ENCODE measurements at regions not wholly inside any gene's neighbourhood (a gene's known extent, or its start where the extent isn't known, plus 50 kb on each side); places are given as distances from the start of the nearest gene placed in this dataset.

DNA sequence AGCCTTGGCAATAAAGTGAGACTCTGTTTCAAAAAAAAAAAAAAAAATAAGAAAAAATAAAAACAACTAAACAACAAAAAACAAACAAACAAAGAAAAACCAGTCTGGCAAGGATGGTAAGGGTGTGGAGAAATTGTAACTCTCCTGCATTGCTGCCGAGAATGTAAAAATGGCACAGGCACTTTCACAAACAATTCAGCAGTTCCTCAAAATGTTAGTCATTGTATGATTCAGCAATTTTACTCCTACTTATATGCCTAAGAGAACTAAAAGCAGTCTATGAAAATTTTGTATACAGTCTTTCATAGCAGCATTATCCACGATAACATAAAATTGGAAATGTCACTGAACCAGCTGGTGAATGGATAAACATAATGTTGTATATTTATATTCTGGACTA is 280.4 kb downstream of the CDH9 start:
- H3K4me3 ChIP-seq (ENCODE audit: low read depth, low read length), result no peak overlapping the region
- TF ChIP-seq CTCF (IDR thresholded peaks at IDR 0.05; ENCODE audit: insufficient read depth, low read length, poor library complexity, severe bottlenecking), result no peak
- DNase-seq (ENCODE audit: low read depth), result no peak
- no peaks in the 10 kb centered on the region for H3K36me3 ChIP-seq (ENCODE audit: control insufficient read depth, insufficient read depth, low read length)
- no peaks in the 10 kb centered on the region for H3K27me3 ChIP-seq (ENCODE audit: control insufficient read depth, insufficient read depth, low read length)

GRCh38 chr5:26749829-26750228 is 288.6 kb downstream of the CDH9 start:
- H3K4me3 ChIP-seq (ENCODE audit: low read depth, low read length), result no peak overlapping the region
- TF ChIP-seq CTCF (IDR thresholded peaks at IDR 0.05; ENCODE audit: insufficient read depth, low read length, poor library complexity, severe bottlenecking), result no peak
- H3K27me3 ChIP-seq (ENCODE audit: control insufficient read depth, insufficient read depth, low read length), result no peaks in the 10 kb centered on the region
- DNase-seq (ENCODE audit: low read depth), result no peak
- no peaks in the 10 kb centered on the region for H3K36me3 ChIP-seq (ENCODE audit: control insufficient read depth, insufficient read depth, low read length)

DNA sequence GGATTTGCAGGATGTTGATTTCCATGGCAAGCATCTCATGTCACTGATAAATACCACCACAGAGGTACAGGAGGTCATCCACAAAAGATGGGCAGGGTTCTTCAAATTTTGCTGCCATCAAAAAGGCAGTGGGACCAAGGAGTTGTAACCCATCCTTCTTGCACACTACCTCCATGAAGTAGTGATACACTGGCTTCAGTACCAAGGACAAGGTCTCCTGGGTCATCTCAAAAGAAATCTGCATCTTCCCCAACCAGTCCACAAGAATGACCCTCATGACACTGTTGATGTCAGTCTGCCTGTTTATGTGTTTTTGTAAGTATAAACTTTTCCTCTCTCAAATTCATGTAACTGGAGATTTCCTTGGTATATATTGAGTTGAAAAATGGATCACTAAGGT is 298.2 kb downstream of the CDH9 start:
- Histone ChIP-seq H3K36me3 (ENCODE audit: control insufficient read depth, insufficient read depth, low read length) (no peaks in the 10 kb centered on the region), H3K4me3 (ENCODE audit: low read depth, low read length) (no peak overlapping the region), H3K27me3 (ENCODE audit: control insufficient read depth, insufficient read depth, low read length) (no peaks in the 10 kb centered on the region)
- no peak for DNase-seq (ENCODE audit: low read depth)
- no peak for TF ChIP-seq CTCF (IDR thresholded peaks at IDR 0.05; ENCODE audit: insufficient read depth, low read length, poor library complexity, severe bottlenecking)

- no peak for TF ChIP-seq CTCF (IDR thresholded peaks at IDR 0.05; ENCODE audit: insufficient read depth, low read length, poor library complexity, severe bottlenecking)
- Histone ChIP-seq H3K4me3 (ENCODE audit: low read depth, low read length) (no peak overlapping the region), H3K27me3 (ENCODE audit: control insufficient read depth, insufficient read depth, low read length) (no peaks in the 10 kb centered on the region), H3K36me3 (ENCODE audit: control insufficient read depth, insufficient read depth, low read length) (no peaks in the 10 kb centered on the region)
- no peak for DNase-seq (ENCODE audit: low read depth)
These were observed 300.8 kb downstream of the CDH9 start for GRCh38 chr5:26737348-26738265.

DNA sequence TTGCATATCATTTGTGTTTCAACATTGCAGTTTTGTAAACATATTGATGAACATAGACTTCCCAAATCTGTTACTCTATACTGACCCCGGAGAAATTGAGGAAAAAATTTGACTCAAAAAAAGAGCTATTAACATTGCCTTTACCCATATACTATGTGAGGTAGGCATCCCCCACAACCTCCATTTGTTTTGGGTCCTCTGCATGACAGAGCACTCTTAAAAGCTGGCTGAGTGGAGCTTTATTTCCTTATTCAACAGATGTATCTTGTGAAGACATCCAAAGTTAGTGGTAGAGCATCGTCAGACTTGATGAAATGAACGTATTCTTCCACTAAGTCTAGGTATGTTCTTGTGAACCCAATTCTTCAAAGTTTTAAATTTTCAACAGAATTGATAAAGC is 310.5 kb downstream of the CDH9 start:
- TF ChIP-seq CTCF (IDR thresholded peaks at IDR 0.05; ENCODE audit: insufficient read depth, low read length, poor library complexity, severe bottlenecking), result no peak
- H3K4me3 ChIP-seq (ENCODE audit: low read depth, low read length), result no peak overlapping the region
- H3K36me3 ChIP-seq (ENCODE audit: control insufficient read depth, insufficient read depth, low read length), result no peaks in the 10 kb centered on the region
- DNase-seq (ENCODE audit: low read depth), result no peak
- no peaks in the 10 kb centered on the region for H3K27me3 ChIP-seq (ENCODE audit: control insufficient read depth, insufficient read depth, low read length)

GRCh38 chr5:26719803-26720202 is 318.6 kb downstream of the CDH9 start:
- no peak for DNase-seq (ENCODE audit: low read depth)
- TF ChIP-seq CTCF (IDR thresholded peaks at IDR 0.05; ENCODE audit: insufficient read depth, low read length, poor library complexity, severe bottlenecking), result no peak
- Histone ChIP-seq H3K4me3 (ENCODE audit: low read depth, low read length) (no peak overlapping the region), H3K36me3 (ENCODE audit: control insufficient read depth, insufficient read depth, low read length) (no peaks in the 10 kb centered on the region), H3K27me3 (ENCODE audit: control insufficient read depth, insufficient read depth, low read length) (no peaks in the 10 kb centered on the region)

All from kidney epithelial cell (primary cell).